Endothelial cell of umbilical vein (primary cell): ENCODE measurements at regions not wholly inside any gene's neighbourhood (a gene's known extent, or its start where the extent isn't known, plus 50 kb on each side); places are given as distances from the start of the nearest gene placed in this dataset.

Experiments used
- BruUV-seq: library from RNA; stranded (reverse); fragments of 400-500 nt; replicated peaks from 2 replicates; lab custom pipeline; 2021; lab: Mats Ljungman, UMichigan
- CTCF ChIA-PET: fragments of 300-600, 350-600 bp; sonication (Branson Sonifier 250); formaldehyde crosslinking; loops from one replicate; lab custom pipeline; 2021; ENCODE audit warnings: antibody characterized with exemption, inconsistent platforms; lab: Charles Lee
- POLR2A ChIA-PET: fragments of 300-600, 350-600 bp; sonication (Branson Sonifier 250); formaldehyde crosslinking; loops from one replicate; lab custom pipeline; 2021; ENCODE audit warnings: antibody characterized with exemption, inconsistent platforms; lab: Charles Lee
- DNase-seq: peaks from one replicate; pipeline ENCODE4 v3.0.0-alpha.2; 2011; ENCODE audit warnings: low read depth, low spot score
- FAIRE-seq: peaks from 2 replicates; lab custom pipeline; 2011; peaks lifted over from hg19 to GRCh38; lab: Jason Lieb, UNC
- H2AFZ ChIP-seq: 2 replicates; pipeline ENCODE4 v1.6.0; 2012; ENCODE audit warnings: low read depth, low read length, control low read depth, inconsistent platforms
- H3K27ac ChIP-seq: 2 replicates; pipeline ENCODE4 v1.5.1; 2011; ENCODE audit warnings: low read depth, mild to moderate bottlenecking, control low read depth, low read length, moderate library complexity; ENCODE audit not compliant: insufficient read depth
- H3K27me3 ChIP-seq, 2 experiments: 2 replicates each; pipeline versions ENCODE4 v1.6.0 to v1.6.1; 2011; ENCODE audit warnings: low read length in 2 of 2, mixed read lengths in 1 of 2; ENCODE audit not compliant: control insufficient read depth in 2 of 2, insufficient read depth in 2 of 2
- H3K36me3 ChIP-seq, 2 experiments: 2 replicates in 1 of 2; 3 replicates in 1 of 2; pipeline ENCODE4 v1.5.1; 2011; ENCODE audit warnings: low read length in 2 of 2, mild to moderate bottlenecking in 1 of 2, moderate library complexity in 1 of 2; ENCODE audit not compliant: control insufficient read depth in 2 of 2, insufficient read depth in 2 of 2; ENCODE audit errors: extremely low read depth in 1 of 2
- H3K4me1 ChIP-seq: 3 replicates; pipeline ENCODE4 v1.5.1; 2011; ENCODE audit warnings: mild to moderate bottlenecking, low read length; ENCODE audit not compliant: control insufficient read depth, insufficient read depth; ENCODE audit errors: extremely low read depth
- H3K4me2 ChIP-seq: 2 replicates; pipeline ENCODE4 v1.6.1; 2011; ENCODE audit warnings: low read length, control low read depth, mixed read lengths; ENCODE audit not compliant: insufficient read depth
- H3K4me3 ChIP-seq, 3 experiments: fragments of 200-600 bp in 1 of 3; sonication (generic), shearing (Covaris generic) in 1 of 3; replicated peaks in 1 of 3; 2 replicates each; pipeline ENCODE4 v1.5.1; 2011 to 2016; ENCODE audit warnings: control low read depth in 3 of 3, low read length in 3 of 3, mild to moderate bottlenecking in 2 of 3, inconsistent platforms in 1 of 3, low read depth in 1 of 3, moderate library complexity in 1 of 3; ENCODE audit not compliant: insufficient read depth in 1 of 3
- H3K79me2 ChIP-seq: 2 replicates; pipeline ENCODE4 v1.6.0; 2012; ENCODE audit warnings: low read length, inconsistent platforms; ENCODE audit not compliant: control insufficient read depth, insufficient read depth
- H3K9ac ChIP-seq: replicated peaks from 2 replicates; pipeline ENCODE3; 2011; ENCODE audit warnings: low read length, control low read depth; ENCODE audit not compliant: insufficient read depth; ENCODE audit errors: extremely low read depth
- H3K9me1 ChIP-seq: replicated peaks from 3 replicates; pipeline ENCODE4 v1.6.0; 2011; ENCODE audit warnings: mild to moderate bottlenecking, low read length; ENCODE audit not compliant: control insufficient read depth, insufficient read depth; ENCODE audit errors: extremely low read depth
- H3K9me3 ChIP-seq: replicated peaks from 2 replicates; pipeline ENCODE4 v1.5.1; 2012; ENCODE audit warnings: low read length, inconsistent platforms; ENCODE audit not compliant: control insufficient read depth, insufficient read depth
- H4K20me1 ChIP-seq: replicated peaks from 2 replicates; pipeline ENCODE3; 2011; ENCODE audit warnings: mild to moderate bottlenecking, low read length; ENCODE audit not compliant: control insufficient read depth, insufficient read depth; ENCODE audit errors: extremely low read depth
- EZH2 ChIP-seq: IDR thresholded peaks from 2 replicates; pipeline ENCODE4 v1.6.1; 2012; ENCODE audit warnings: borderline replicate concordance, low read depth, mild to moderate bottlenecking, moderate library complexity, low read length, inconsistent platforms; ENCODE audit not compliant: severe bottlenecking
- FOS ChIP-seq: IDR thresholded peaks from 2 replicates; pipeline ENCODE4 v1.6.1; 2011; ENCODE audit warnings: mild to moderate bottlenecking, low read length, moderate library complexity, borderline replicate concordance; ENCODE audit not compliant: insufficient read depth
- GATA2 ChIP-seq: IDR thresholded peaks from 2 replicates; pipeline ENCODE4 v1.7.0; 2011; ENCODE audit warnings: low read depth, mild to moderate bottlenecking, moderate library complexity, mixed read lengths, low read length; ENCODE audit not compliant: insufficient read length, insufficient read depth
- JUN ChIP-seq: IDR thresholded peaks from 2 replicates; pipeline ENCODE4 v1.6.1; 2011; ENCODE audit warnings: borderline replicate concordance, low read depth; ENCODE audit not compliant: insufficient read length, insufficient read depth
- MYC ChIP-seq: IDR thresholded peaks from one replicate; pipeline ENCODE4 v1.6.1; 2011; ENCODE audit warnings: mild to moderate bottlenecking, low read depth, low read length
- POLR2A ChIP-seq: IDR thresholded peaks from 2 replicates; pipeline ENCODE4 v1.6.1; 2012; ENCODE audit warnings: low read depth, mild to moderate bottlenecking, control low read depth, low read length
- POLR2AphosphoS5 ChIP-seq: IDR thresholded peaks from 2 replicates; pipeline ENCODE4 v1.6.1; 2012; ENCODE audit warnings: low read depth, mild to moderate bottlenecking, control low read depth, low read length, moderate library complexity; ENCODE audit not compliant: insufficient read depth
- dilution Hi-C: fragments of 300-500 bp; cut with MboI; formaldehyde crosslinking; loops from one replicate; pipeline ENCODE4 v1.15.0; 2019; ENCODE audit warnings: low sequenced_read_pairs; ENCODE audit not compliant: extremely low pct_ligation_motif_present
- intact Hi-C: fragments of 100-400 bp; cut with micrococcal nuclease; formaldehyde crosslinking; loops from one replicate; pipeline ENCODE4 v1.10.0; 2022
- TF ChIP-seq, protein P1 (sequence below): IDR thresholded peaks from 2 replicates; pipeline ENCODE4 v1.6.1; 2011; ENCODE audit not compliant: insufficient read depth, insufficient read length
- TF ChIP-seq, protein P2 (sequence below), 2 donors: IDR thresholded peaks; 1 replicate in 1 of 2; 2 replicates in 1 of 2; pipeline ENCODE4 v1.5.1; 2011; ENCODE audit warnings: low read length in 2 of 2, mild to moderate bottlenecking in 2 of 2, moderate library complexity in 2 of 2, control low read depth in 1 of 2, inconsistent platforms in 1 of 2, low read depth in 1 of 2; ENCODE audit not compliant: insufficient read depth in 1 of 2; ENCODE audit errors: extremely low read depth in 1 of 2

DNA sequence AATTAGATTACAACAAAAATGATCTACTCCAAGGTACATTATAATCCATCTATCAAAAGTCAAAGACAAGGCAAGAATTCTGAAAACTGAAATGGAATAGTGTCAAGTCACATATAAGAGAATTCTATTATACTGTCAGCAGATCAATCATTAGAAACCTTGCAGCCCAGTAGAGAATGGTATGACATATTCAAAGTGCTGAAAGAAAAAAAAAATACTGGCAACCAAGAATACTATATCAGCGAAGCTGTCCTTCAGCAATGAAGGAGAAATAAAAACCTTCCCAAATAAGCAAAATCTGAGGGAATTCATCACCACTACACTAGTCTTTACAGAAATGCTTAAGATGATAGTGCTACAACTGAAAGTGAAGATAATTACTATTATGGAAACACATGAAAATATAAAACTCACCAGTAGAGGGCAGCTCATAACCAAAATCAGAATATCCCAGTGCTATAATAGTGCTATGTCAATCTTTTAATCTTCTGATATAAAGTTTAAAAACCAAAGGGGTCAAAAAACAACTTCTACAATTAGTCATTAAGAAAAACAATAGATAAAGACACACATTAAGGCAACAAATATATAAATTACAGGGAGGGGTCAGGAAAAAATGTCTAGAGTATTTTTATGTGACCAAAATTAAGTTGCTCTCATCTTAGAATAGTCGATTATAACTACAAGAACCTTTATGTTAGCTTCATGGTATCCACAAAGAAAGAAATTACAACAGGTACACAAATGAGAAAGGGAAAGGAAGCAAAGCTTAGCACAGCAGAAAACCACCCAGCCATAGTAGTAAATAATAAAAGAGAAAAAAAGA, 190.7 kb upstream of the CNTN6 start:
- Histone ChIP-seq H3K9ac (no peak overlapping the region), H3K9me1 (no peaks in the 10 kb centered on the region), H3K9me3 (no peaks in the 10 kb centered on the region), H3K4me2 (no peak overlapping the region), H3K79me2 (no peaks in the 10 kb centered on the region), H3K27ac (no peak overlapping the region), H2AFZ (no peak overlapping the region), H3K27me3 (no peaks in the 10 kb centered on the region), H3K4me3 (no peak overlapping the region), H4K20me1 (no peaks in the 10 kb centered on the region), H3K36me3 (no peaks in the 10 kb centered on the region), H3K4me1 (no peaks in the 10 kb centered on the region)
- dilution Hi-C loops (no loop called here), intact Hi-C loops (no loop called here)
- no TSS peak for BruUV-seq
- TF ChIP-seq EZH2: no peak
- no peak for TF ChIP-seq FOS
- TF ChIP-seq, protein P1, sequence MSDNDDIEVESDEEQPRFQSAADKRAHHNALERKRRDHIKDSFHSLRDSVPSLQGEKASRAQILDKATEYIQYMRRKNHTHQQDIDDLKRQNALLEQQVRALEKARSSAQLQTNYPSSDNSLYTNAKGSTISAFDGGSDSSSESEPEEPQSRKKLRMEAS: no peak
- TF ChIP-seq MYC: no peak
- no peak for TF ChIP-seq JUN
- TF ChIP-seq POLR2A: no peak
- TF ChIP-seq POLR2AphosphoS5: no peak
- TF ChIP-seq, protein P2, sequence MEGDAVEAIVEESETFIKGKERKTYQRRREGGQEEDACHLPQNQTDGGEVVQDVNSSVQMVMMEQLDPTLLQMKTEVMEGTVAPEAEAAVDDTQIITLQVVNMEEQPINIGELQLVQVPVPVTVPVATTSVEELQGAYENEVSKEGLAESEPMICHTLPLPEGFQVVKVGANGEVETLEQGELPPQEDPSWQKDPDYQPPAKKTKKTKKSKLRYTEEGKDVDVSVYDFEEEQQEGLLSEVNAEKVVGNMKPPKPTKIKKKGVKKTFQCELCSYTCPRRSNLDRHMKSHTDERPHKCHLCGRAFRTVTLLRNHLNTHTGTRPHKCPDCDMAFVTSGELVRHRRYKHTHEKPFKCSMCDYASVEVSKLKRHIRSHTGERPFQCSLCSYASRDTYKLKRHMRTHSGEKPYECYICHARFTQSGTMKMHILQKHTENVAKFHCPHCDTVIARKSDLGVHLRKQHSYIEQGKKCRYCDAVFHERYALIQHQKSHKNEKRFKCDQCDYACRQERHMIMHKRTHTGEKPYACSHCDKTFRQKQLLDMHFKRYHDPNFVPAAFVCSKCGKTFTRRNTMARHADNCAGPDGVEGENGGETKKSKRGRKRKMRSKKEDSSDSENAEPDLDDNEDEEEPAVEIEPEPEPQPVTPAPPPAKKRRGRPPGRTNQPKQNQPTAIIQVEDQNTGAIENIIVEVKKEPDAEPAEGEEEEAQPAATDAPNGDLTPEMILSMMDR (IDR thresholded peaks at IDR 0.05; ENCODE audit: extremely low read depth in 1 of 2, insufficient read depth in 1 of 2, low read depth in 1 of 2, low read length in 2 of 2): peak; percentile 15 to 19
- TF ChIP-seq GATA2: no peak
- ChIA-PET CTCF (interaction anchor here (1.3 kb wide), 1 partner anchor 12 kb away, joined by 5 read pairs; no protein-coding TSS in a partner anchor), POLR2A (no interaction called here)
- no peak for FAIRE-seq
- peak; percentile 19 for DNase-seq
